HEK293T (cell line): ENCODE measurements at regions not wholly inside any gene's neighbourhood (a gene's known extent, or its start where the extent isn't known, plus 50 kb on each side); places are given as distances from the start of the nearest gene placed in this dataset.

Experiments used
- CTCF ChIA-PET: fragments of 350-600 bp; formaldehyde crosslinking; extraction: SDS; loops from one replicate; lab custom pipeline; 2021; ENCODE audit warnings: antibody characterized with exemption, inconsistent platforms; lab: Yijun Ruan, JAX
- POLR2A ChIA-PET: fragments of 350-600 bp; formaldehyde crosslinking; extraction: SDS; loops from one replicate; lab custom pipeline; 2020; ENCODE audit warnings: antibody characterized with exemption, inconsistent platforms; lab: Yijun Ruan, JAX
- DNase-seq: peaks from one replicate; pipeline ENCODE4 v3.0.0; 2012; ENCODE audit warnings: mixed read lengths; ENCODE audit errors: extremely low spot score
- ARNT ChIP-seq: fragments of 450-650 bp; IDR thresholded peaks from 2 replicates; pipeline ENCODE4 v1.6.1; 2017; ENCODE audit warnings: mild to moderate bottlenecking
- BHLHE40 ChIP-seq: fragments of 450-650 bp; IDR thresholded peaks from 2 replicates; pipeline ENCODE4 v1.6.1; 2016; ENCODE audit warnings: mild to moderate bottlenecking, moderate library complexity, borderline replicate concordance
- CTBP1 ChIP-seq: fragments of 450-650 bp; IDR thresholded peaks from 2 replicates; pipeline ENCODE4 v1.6.1; 2016; ENCODE audit warnings: borderline replicate concordance
- ELF4 ChIP-seq: fragments of 450-650 bp; IDR thresholded peaks from 2 replicates; pipeline ENCODE4 v1.6.1; 2017; ENCODE audit warnings: antibody characterized with exemption
- FOXA1 ChIP-seq: fragments of 450-650 bp; IDR thresholded peaks from 2 replicates; pipeline ENCODE4 v1.6.1; 2016; ENCODE audit warnings: mild to moderate bottlenecking
- FOXK2 ChIP-seq: fragments of 450-650 bp; IDR thresholded peaks from 2 replicates; pipeline ENCODE4 v1.6.1; 2016; ENCODE audit warnings: mild to moderate bottlenecking
- FOXM1 ChIP-seq: fragments of 450-650 bp; IDR thresholded peaks from 2 replicates; pipeline ENCODE4 v1.6.1; 2017; ENCODE audit warnings: mild to moderate bottlenecking, borderline replicate concordance
- HDGF ChIP-seq: fragments of 450-650 bp; IDR thresholded peaks from 2 replicates; pipeline ENCODE4 v1.6.1; 2017; ENCODE audit warnings: antibody characterized with exemption, borderline replicate concordance
- L3MBTL2 ChIP-seq: fragments of 450-650 bp; conservative IDR thresholded peaks from 2 replicates; pipeline ENCODE4 v1.6.1; 2016; ENCODE audit warnings: mild to moderate bottlenecking
- LEF1 ChIP-seq: fragments of 450-650 bp; IDR thresholded peaks from 2 replicates; pipeline ENCODE4 v1.6.1; 2017; ENCODE audit warnings: mild to moderate bottlenecking, borderline replicate concordance
- NFRKB ChIP-seq: fragments of 450-650 bp; IDR thresholded peaks from 2 replicates; pipeline ENCODE4 v1.6.1; 2016; ENCODE audit warnings: mild to moderate bottlenecking, moderate library complexity
- SP1 ChIP-seq: fragments of 450-650 bp; IDR thresholded peaks from 2 replicates; pipeline ENCODE4 v1.6.1; 2017
- SUZ12 ChIP-seq: fragments of 450-650 bp; IDR thresholded peaks from 2 replicates; pipeline ENCODE4 v1.6.1; 2016; ENCODE audit warnings: mild to moderate bottlenecking
- TARDBP ChIP-seq: fragments of 450-650 bp; IDR thresholded peaks from 2 replicates; pipeline ENCODE4 v1.6.1; 2016
- ZNF384 ChIP-seq: fragments of 450-650 bp; IDR thresholded peaks from 2 replicates; pipeline ENCODE4 v1.6.1; 2016
- TF ChIP-seq, protein P1 (sequence below): fragments of 450-650 bp; IDR thresholded peaks from 2 replicates; pipeline ENCODE4 v1.6.1; 2016

DNA sequence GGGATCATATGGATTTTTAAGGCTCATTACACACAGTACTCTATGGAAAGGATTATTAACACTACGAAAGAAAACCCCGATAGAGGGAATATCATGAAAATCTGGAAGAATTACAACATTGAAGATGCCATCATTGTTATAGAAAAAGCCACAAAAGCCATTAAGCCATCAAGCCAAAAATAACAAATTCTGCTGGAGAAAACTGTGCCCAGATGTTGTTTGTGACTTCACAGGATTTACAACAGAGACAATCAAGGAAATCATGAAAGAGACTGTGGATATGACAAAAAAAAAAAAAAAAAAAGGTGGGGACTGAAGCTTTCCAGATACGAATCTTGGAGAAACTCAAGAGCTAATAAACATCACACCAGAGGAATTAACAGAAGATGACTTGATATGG is 433.8 kb upstream of the CDH6 start:
- TF ChIP-seq FOXA1 (no peak), FOXM1 (no peak), CTBP1 (no peak), ARNT (no peak), NFRKB (no peak), TARDBP (no peak), LEF1 (no peak), ZNF384 (no peak), SUZ12 (no peak), FOXK2 (no peak), BHLHE40 (no peak), SP1 (no peak), L3MBTL2 (no peak), ELF4 (no peak), HDGF (no peak)
- TF ChIP-seq, protein P1, sequence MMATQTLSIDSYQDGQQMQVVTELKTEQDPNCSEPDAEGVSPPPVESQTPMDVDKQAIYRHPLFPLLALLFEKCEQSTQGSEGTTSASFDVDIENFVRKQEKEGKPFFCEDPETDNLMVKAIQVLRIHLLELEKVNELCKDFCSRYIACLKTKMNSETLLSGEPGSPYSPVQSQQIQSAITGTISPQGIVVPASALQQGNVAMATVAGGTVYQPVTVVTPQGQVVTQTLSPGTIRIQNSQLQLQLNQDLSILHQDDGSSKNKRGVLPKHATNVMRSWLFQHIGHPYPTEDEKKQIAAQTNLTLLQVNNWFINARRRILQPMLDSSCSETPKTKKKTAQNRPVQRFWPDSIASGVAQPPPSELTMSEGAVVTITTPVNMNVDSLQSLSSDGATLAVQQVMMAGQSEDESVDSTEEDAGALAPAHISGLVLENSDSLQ: no peak
- ChIA-PET POLR2A (no interaction called here), CTCF (no interaction called here)
- no peak for DNase-seq

DNA sequence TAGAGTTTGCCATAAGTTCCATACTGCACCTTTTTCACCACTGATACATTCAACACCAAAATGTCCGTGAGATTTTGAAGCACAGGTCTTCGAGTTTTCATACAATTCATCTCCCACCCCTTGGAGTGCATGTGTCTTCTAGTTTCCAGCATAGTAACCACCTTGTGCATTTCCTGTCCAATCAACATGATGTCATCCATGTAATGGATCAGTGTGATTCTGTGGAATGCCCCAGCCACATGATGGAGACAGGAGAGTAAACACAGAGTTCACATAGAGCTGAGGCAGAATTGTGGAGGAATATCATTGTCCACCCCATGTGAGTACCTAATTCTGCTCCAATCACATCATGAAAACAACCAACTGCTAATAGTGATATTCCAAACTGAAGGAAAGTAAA is 441.5 kb upstream of the CDH6 start:
- ChIA-PET POLR2A (no interaction called here), CTCF (no interaction called here)
- no peak for TF ChIP-seq LEF1
- TF ChIP-seq ZNF384: no peak
- TF ChIP-seq CTBP1: no peak
- no peak for TF ChIP-seq SUZ12
- TF ChIP-seq TARDBP: no peak
- TF ChIP-seq HDGF: no peak
- no peak for DNase-seq

- no peak for DNase-seq
- TF ChIP-seq ELF4 (no peak), BHLHE40 (no peak), NFRKB (no peak), L3MBTL2 (no peak), ZNF384 (no peak), HDGF (no peak), SP1 (no peak), LEF1 (no peak), CTBP1 (no peak), FOXA1 (no peak), SUZ12 (no peak)
- TF ChIP-seq, protein P1: no peak
- ChIA-PET CTCF (no interaction called here), POLR2A (no interaction called here)
Measured at GRCh38 chr5:30749971-30750370, 443.5 kb upstream of the CDH6 start.

- CTCF ChIA-PET: no interaction called here
- POLR2A ChIA-PET: no interaction called here
Measured at GRCh38 chr5:30747412-30747811, 446.1 kb upstream of the CDH6 start.

GRCh38 chr5:30736669-30737068 is 456.8 kb upstream of the CDH6 start:
- CTCF ChIA-PET: no interaction called here
- POLR2A ChIA-PET: no interaction called here
- TF ChIP-seq L3MBTL2: no peak
- no peak for TF ChIP-seq FOXK2
- TF ChIP-seq BHLHE40: no peak
- no peak for TF ChIP-seq ELF4
- no peak for TF ChIP-seq SUZ12
- no peak for TF ChIP-seq SP1
- no peak for TF ChIP-seq LEF1
- TF ChIP-seq FOXM1: no peak
- DNase-seq: no peak

More at GRCh38 chr5:30747412-30747811, 446.1 kb upstream of the CDH6 start:
- TF ChIP-seq ZNF384: no peak
- no peak for TF ChIP-seq FOXA1
- no peak for TF ChIP-seq BHLHE40
- TF ChIP-seq TARDBP: no peak
- TF ChIP-seq ELF4: no peak
- TF ChIP-seq FOXK2: no peak
- TF ChIP-seq SP1: no peak
- no peak for TF ChIP-seq HDGF
- TF ChIP-seq FOXM1: no peak
- no peak for TF ChIP-seq ARNT
- no peak for TF ChIP-seq LEF1
- no peak for DNase-seq

DNA sequence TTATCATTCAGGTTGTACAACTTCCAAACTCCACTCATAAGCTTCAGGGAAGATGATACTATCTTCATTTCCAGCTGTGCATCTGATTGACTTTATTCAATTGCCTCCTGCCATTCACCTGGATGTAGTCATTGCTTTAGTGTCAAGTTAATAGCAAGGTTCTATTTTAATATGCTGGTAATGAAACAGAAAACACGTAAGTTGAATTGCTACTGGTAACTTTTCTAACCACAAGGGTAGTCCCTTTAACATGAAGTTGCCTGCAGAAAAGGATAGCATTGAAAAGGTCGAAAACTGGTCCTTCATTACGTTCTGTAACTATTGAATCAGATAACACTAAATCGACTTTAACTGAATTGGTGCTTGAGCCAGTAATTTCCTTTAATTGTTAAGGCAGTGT is 459.4 kb upstream of the CDH6 start:
- TF ChIP-seq LEF1 (no peak), L3MBTL2 (no peak), BHLHE40 (no peak), FOXA1 (no peak), TARDBP (no peak), HDGF (no peak), SP1 (no peak)
- POLR2A ChIA-PET: no interaction called here
- CTCF ChIA-PET: no interaction called here
- no peak for DNase-seq

GRCh38 chr5:30725073-30725472 is 468.4 kb upstream of the CDH6 start:
- TF ChIP-seq HDGF (no peak), BHLHE40 (no peak), L3MBTL2 (no peak), NFRKB (no peak), LEF1 (no peak), FOXK2 (no peak), SP1 (no peak), TARDBP (no peak), ZNF384 (no peak), FOXA1 (no peak), ELF4 (no peak)
- TF ChIP-seq, protein P1: no peak
- ChIA-PET CTCF (no interaction called here), POLR2A (no interaction called here)
- DNase-seq: no peak
